ENCODE measurements at regions not wholly inside any gene's neighbourhood (a gene's known extent, or its start where the extent isn't known, plus 50 kb on each side); places are given as distances from the start of the nearest gene placed in this dataset.

GRCh38 chr4:37169956-37170355, 74.6 kb upstream of the NWD2 start:
- H3K9ac ChIP-seq (ENCODE audit: low read length in 5 of 5) = no peak overlapping the region
- no peaks in the 10 kb centered on the region for H3K36me3 ChIP-seq (ENCODE audit: control insufficient read depth in 5 of 5, insufficient read depth in 5 of 5, low read length in 5 of 5)
- H3K9me3 ChIP-seq (ENCODE audit: control insufficient read depth in 5 of 5, low read length in 5 of 5) = no peaks in the 10 kb centered on the region
- peaks cover 0 to 13% (median 0%) of the 10 kb centered on the region in 5 donors for H3K4me1 ChIP-seq (ENCODE audit: control insufficient read depth in 5 of 5, insufficient read depth in 5 of 5, low read length in 5 of 5)
- no peak overlapping the region for H3K27ac ChIP-seq (ENCODE audit: low read depth, low read length)
- H3K27me3 ChIP-seq (ENCODE audit: control insufficient read depth in 5 of 5, insufficient read depth in 4 of 5, low read length in 5 of 5) = no peaks in the 10 kb centered on the region
- H3K4me3 ChIP-seq (ENCODE audit: low read depth in 1 of 5, low read length in 5 of 5) = no peak overlapping the region

DNA sequence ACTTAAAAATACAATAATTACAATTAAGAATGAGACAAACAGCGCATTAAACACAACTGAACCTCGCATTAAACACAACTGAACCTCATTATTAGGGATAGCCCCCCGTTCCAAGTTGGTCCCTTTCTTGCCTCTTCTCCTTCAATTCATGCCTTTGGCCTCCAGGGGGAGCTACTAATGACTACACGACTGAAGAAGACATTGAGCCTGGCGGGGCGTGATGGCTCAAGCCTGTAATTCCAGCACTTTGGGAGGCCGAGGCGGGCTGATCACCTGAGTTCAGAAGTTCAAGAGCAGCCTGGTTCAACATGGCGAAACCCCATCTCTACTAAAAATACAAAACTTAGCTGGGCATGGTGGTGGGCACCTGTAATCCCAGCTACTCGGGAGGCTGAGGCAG, 56.4 kb upstream of the NWD2 start:
- Histone ChIP-seq H3K4me3 (ENCODE audit: low read depth in 1 of 5, low read length in 5 of 5) (no peak overlapping the region), H3K9me3 (ENCODE audit: control insufficient read depth in 5 of 5, low read length in 5 of 5) (no peaks in the 10 kb centered on the region), H3K4me1 (ENCODE audit: control insufficient read depth in 5 of 5, insufficient read depth in 5 of 5, low read length in 5 of 5) (no peaks in the 10 kb centered on the region), H3K27ac (ENCODE audit: low read depth, low read length) (no peak overlapping the region), H3K9ac (ENCODE audit: low read length in 5 of 5) (no peak overlapping the region), H3K36me3 (ENCODE audit: control insufficient read depth in 5 of 5, insufficient read depth in 5 of 5, low read length in 5 of 5) (no peaks in the 10 kb centered on the region), H3K27me3 (ENCODE audit: control insufficient read depth in 5 of 5, insufficient read depth in 4 of 5, low read length in 5 of 5) (no peaks in the 10 kb centered on the region)

Data from subcutaneous abdominal adipose tissue (tissue), 5 donors.